ENCODE measurements at regions not wholly inside any gene's neighbourhood (a gene's known extent, or its start where the extent isn't known, plus 50 kb on each side); places are given as distances from the start of the nearest gene placed in this dataset.

DNA sequence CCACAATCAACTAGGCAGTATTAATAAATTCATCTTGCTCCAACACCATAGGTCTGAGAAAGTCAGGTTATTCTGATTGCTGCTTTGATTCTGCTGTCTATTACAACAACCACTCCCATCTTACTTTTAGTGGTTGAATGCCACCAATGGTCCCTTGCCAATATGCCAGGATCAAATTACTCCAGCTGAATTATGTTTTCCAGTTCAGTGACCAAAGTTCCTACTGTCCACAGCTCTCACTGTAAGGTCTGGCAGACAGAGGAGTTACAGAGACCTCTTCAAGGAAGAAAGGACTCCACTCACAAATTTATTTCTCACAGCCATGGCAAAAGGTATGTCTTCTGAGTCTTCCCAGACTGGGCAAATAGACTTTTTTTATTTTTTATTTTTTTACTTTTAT, 557.0 kb downstream of the HAO1 start:
- TF ChIP-seq NFRKB (IDR thresholded peaks at IDR 0.05) (no peak), HDGF (IDR thresholded peaks at IDR 0.05; ENCODE audit: borderline replicate concordance) (no peak), ARNT (IDR thresholded peaks at IDR 0.05) (no peak), CTBP1 (IDR thresholded peaks at IDR 0.05; ENCODE audit: borderline replicate concordance) (no peak), ELF4 (IDR thresholded peaks at IDR 0.05) (no peak), BHLHE40 (IDR thresholded peaks at IDR 0.05; ENCODE audit: borderline replicate concordance) (no peak)
- no peak for DNase-seq (ENCODE audit: extremely low spot score)
- ChIA-PET POLR2A (no interaction called here), CTCF (no interaction called here)

DNA sequence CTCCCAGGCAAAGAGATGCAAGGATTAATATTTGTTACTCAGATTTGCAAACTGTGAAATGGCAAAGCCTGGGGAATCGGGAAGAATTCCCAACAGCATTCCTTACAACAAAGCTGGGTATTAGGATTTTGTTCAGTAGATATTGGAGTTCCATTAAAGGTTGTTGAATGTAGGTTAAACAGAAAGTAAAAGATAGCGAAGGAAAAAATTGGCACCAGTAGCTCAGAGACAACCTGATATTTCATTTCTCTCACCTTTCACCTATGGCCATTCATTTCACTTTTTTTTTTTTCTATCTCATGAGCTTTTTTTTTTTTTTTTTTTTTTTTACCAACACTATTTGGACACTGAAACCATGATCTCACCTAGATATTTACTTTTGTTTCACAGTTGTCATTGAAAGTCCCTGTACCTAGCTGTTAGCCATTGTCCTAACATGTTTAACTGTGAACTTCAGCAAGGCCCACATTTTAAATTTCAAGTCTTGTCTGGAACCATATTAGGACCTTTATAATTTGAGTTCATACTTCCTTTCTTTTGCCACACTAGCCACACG, 552.5 kb downstream of the HAO1 start:
- POLR2A ChIA-PET, result no interaction called here
- CTCF ChIA-PET, result no interaction called here
- no peak for DNase-seq (ENCODE audit: extremely low spot score)
- no peak for TF ChIP-seq FOXK2 (IDR thresholded peaks at IDR 0.05)
- no peak for TF ChIP-seq ELF4 (IDR thresholded peaks at IDR 0.05)
- TF ChIP-seq, protein P1, sequence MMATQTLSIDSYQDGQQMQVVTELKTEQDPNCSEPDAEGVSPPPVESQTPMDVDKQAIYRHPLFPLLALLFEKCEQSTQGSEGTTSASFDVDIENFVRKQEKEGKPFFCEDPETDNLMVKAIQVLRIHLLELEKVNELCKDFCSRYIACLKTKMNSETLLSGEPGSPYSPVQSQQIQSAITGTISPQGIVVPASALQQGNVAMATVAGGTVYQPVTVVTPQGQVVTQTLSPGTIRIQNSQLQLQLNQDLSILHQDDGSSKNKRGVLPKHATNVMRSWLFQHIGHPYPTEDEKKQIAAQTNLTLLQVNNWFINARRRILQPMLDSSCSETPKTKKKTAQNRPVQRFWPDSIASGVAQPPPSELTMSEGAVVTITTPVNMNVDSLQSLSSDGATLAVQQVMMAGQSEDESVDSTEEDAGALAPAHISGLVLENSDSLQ (IDR thresholded peaks at IDR 0.05), result no peak
- no peak for TF ChIP-seq FOXA1 (IDR thresholded peaks at IDR 0.05)
- TF ChIP-seq HDGF (IDR thresholded peaks at IDR 0.05; ENCODE audit: borderline replicate concordance), result no peak
- TF ChIP-seq FOXM1 (IDR thresholded peaks at IDR 0.05; ENCODE audit: borderline replicate concordance), result no peak
- TF ChIP-seq SP1 (IDR thresholded peaks at IDR 0.05), result no peak
- no peak for TF ChIP-seq TARDBP (IDR thresholded peaks at IDR 0.05)
- TF ChIP-seq CTBP1 (IDR thresholded peaks at IDR 0.05; ENCODE audit: borderline replicate concordance), result no peak
- TF ChIP-seq BHLHE40 (IDR thresholded peaks at IDR 0.05; ENCODE audit: borderline replicate concordance), result no peak
- no peak for TF ChIP-seq NFRKB (IDR thresholded peaks at IDR 0.05)
- no peak for TF ChIP-seq LEF1 (IDR thresholded peaks at IDR 0.05; ENCODE audit: borderline replicate concordance)
- no peak for TF ChIP-seq L3MBTL2 (conservative IDR thresholded peaks at IDR 0.05)
- TF ChIP-seq ZNF384 (IDR thresholded peaks at IDR 0.05), result no peak
- TF ChIP-seq SUZ12 (IDR thresholded peaks at IDR 0.05), result no peak
- no peak for TF ChIP-seq ARNT (IDR thresholded peaks at IDR 0.05)

- CTCF ChIA-PET, result no interaction called here
These were observed 551.0 kb downstream of the HAO1 start for GRCh38 chr20:7389216-7389615.

GRCh38 chr20:7392542-7393206, 547.6 kb downstream of the HAO1 start:
- TF ChIP-seq ZNF384 (IDR thresholded peaks at IDR 0.05) (no peak), SUZ12 (IDR thresholded peaks at IDR 0.05) (no peak), CTBP1 (IDR thresholded peaks at IDR 0.05; ENCODE audit: borderline replicate concordance) (no peak), ELF4 (IDR thresholded peaks at IDR 0.05) (no peak), HDGF (IDR thresholded peaks at IDR 0.05; ENCODE audit: borderline replicate concordance) (no peak), SP1 (IDR thresholded peaks at IDR 0.05) (no peak), FOXA1 (IDR thresholded peaks at IDR 0.05) (no peak), BHLHE40 (IDR thresholded peaks at IDR 0.05; ENCODE audit: borderline replicate concordance) (no peak), FOXK2 (IDR thresholded peaks at IDR 0.05) (no peak), LEF1 (IDR thresholded peaks at IDR 0.05; ENCODE audit: borderline replicate concordance) (no peak), FOXM1 (IDR thresholded peaks at IDR 0.05; ENCODE audit: borderline replicate concordance) (no peak), NFRKB (IDR thresholded peaks at IDR 0.05) (no peak), L3MBTL2 (conservative IDR thresholded peaks at IDR 0.05) (no peak), TARDBP (IDR thresholded peaks at IDR 0.05) (no peak)
- TF ChIP-seq, protein P1 (IDR thresholded peaks at IDR 0.05), result no peak
- DNase-seq (ENCODE audit: extremely low spot score), result no peak
- CTCF ChIA-PET, result no interaction called here
- POLR2A ChIA-PET, result no interaction called here

More at GRCh38 chr20:7389216-7389615, 551.0 kb downstream of the HAO1 start:
- no peak for DNase-seq (ENCODE audit: extremely low spot score)
- POLR2A ChIA-PET, result no interaction called here
- TF ChIP-seq SUZ12 (IDR thresholded peaks at IDR 0.05), result no peak
- no peak for TF ChIP-seq ARNT (IDR thresholded peaks at IDR 0.05)
- no peak for TF ChIP-seq ELF4 (IDR thresholded peaks at IDR 0.05)
- TF ChIP-seq LEF1 (IDR thresholded peaks at IDR 0.05; ENCODE audit: borderline replicate concordance), result no peak
- TF ChIP-seq BHLHE40 (IDR thresholded peaks at IDR 0.05; ENCODE audit: borderline replicate concordance), result no peak
- TF ChIP-seq, protein P1 (IDR thresholded peaks at IDR 0.05), result no peak
- TF ChIP-seq NFRKB (IDR thresholded peaks at IDR 0.05), result no peak
- TF ChIP-seq ZNF384 (IDR thresholded peaks at IDR 0.05), result no peak
- no peak for TF ChIP-seq SP1 (IDR thresholded peaks at IDR 0.05)
- no peak for TF ChIP-seq FOXK2 (IDR thresholded peaks at IDR 0.05)
- no peak for TF ChIP-seq HDGF (IDR thresholded peaks at IDR 0.05; ENCODE audit: borderline replicate concordance)

GRCh38 chr20:7399114-7399513, 541.1 kb downstream of the HAO1 start:
- CTCF ChIA-PET, result no interaction called here
- TF ChIP-seq LEF1 (IDR thresholded peaks at IDR 0.05; ENCODE audit: borderline replicate concordance), result no peak
- TF ChIP-seq CTBP1 (IDR thresholded peaks at IDR 0.05; ENCODE audit: borderline replicate concordance), result no peak
- TF ChIP-seq FOXM1 (IDR thresholded peaks at IDR 0.05; ENCODE audit: borderline replicate concordance), result no peak
- no peak for TF ChIP-seq BHLHE40 (IDR thresholded peaks at IDR 0.05; ENCODE audit: borderline replicate concordance)
- TF ChIP-seq, protein P1 (IDR thresholded peaks at IDR 0.05), result no peak
- no peak for TF ChIP-seq ARNT (IDR thresholded peaks at IDR 0.05)
- no peak for TF ChIP-seq L3MBTL2 (conservative IDR thresholded peaks at IDR 0.05)
- no peak for TF ChIP-seq FOXA1 (IDR thresholded peaks at IDR 0.05)
- TF ChIP-seq ZNF384 (IDR thresholded peaks at IDR 0.05), result no peak
- TF ChIP-seq SUZ12 (IDR thresholded peaks at IDR 0.05), result no peak
- TF ChIP-seq HDGF (IDR thresholded peaks at IDR 0.05; ENCODE audit: borderline replicate concordance), result no peak
- TF ChIP-seq ELF4 (IDR thresholded peaks at IDR 0.05), result no peak
- POLR2A ChIA-PET, result no interaction called here
- no peak for DNase-seq (ENCODE audit: extremely low spot score)
